Activated CD8-positive, alpha-beta memory T cell treated with anti-CD3 and anti-CD28 coated beads for 24 hours (primary cell): ENCODE measurements at regions not wholly inside any gene's neighbourhood (a gene's known extent, or its start where the extent isn't known, plus 50 kb on each side); places are given as distances from the start of the nearest gene placed in this dataset.

ENCODE experiments used
- DNase-seq: peaks from one replicate; pipeline ENCODE4 v3.0.0-alpha.2; 2020

- no peak for DNase-seq
These were observed 174.3 kb upstream of the CCND2 start for GRCh38 chr12:4099276-4099675.

- DNase-seq: no peak
These were observed 182.4 kb upstream of the CCND2 start for GRCh38 chr12:4091016-4091743.

GRCh38 chr12:4089956-4090355, 183.6 kb upstream of the CCND2 start:
- no peak for DNase-seq

GRCh38 chr12:4089121-4089606, 184.4 kb upstream of the CCND2 start:
- DNase-seq: no peak

- DNase-seq: no peak
These were observed 185.1 kb upstream of the CCND2 start for GRCh38 chr12:4088451-4088850.

GRCh38 chr12:4086481-4086880, 187.1 kb upstream of the CCND2 start:
- no peak for DNase-seq

- no peak for DNase-seq
These were observed 189.0 kb upstream of the CCND2 start for GRCh38 chr12:4084573-4084972.

GRCh38 chr12:4082809-4083403, 190.7 kb upstream of the CCND2 start:
- no peak for DNase-seq

- no peak for DNase-seq
These were observed 193.3 kb upstream of the CCND2 start for GRCh38 chr12:4080213-4080612.

- no peak for DNase-seq
These were observed 199.4 kb upstream of the CCND2 start for GRCh38 chr12:4074129-4074528.

GRCh38 chr12:4069670-4070010, 196.4 kb upstream of the PARP11 start:
- DNase-seq: no peak

- no peak for DNase-seq
These were observed 195.9 kb upstream of the PARP11 start for GRCh38 chr12:4068981-4069669.

- DNase-seq: no peak
These were observed 190.8 kb upstream of the PARP11 start for GRCh38 chr12:4064008-4064407.

GRCh38 chr12:4059898-4060568, 186.8 kb upstream of the PARP11 start:
- no peak for DNase-seq

- DNase-seq: no peak
These were observed 184.0 kb upstream of the PARP11 start for GRCh38 chr12:4056910-4057845.

- DNase-seq: no peak
These were observed 181.4 kb upstream of the PARP11 start for GRCh38 chr12:4054630-4055029.

GRCh38 chr12:4052691-4053090, 179.5 kb upstream of the PARP11 start:
- no peak for DNase-seq

GRCh38 chr12:4051596-4051995, 178.4 kb upstream of the PARP11 start:
- no peak for DNase-seq

- DNase-seq: no peak
These were observed 177.1 kb upstream of the PARP11 start for GRCh38 chr12:4050340-4050739.

- no peak for DNase-seq
These were observed 176.3 kb upstream of the PARP11 start for GRCh38 chr12:4049298-4050080.

- no peak for DNase-seq
These were observed 174.2 kb upstream of the PARP11 start for GRCh38 chr12:4047421-4047820.

- no peak for DNase-seq
These were observed 173.3 kb upstream of the PARP11 start for GRCh38 chr12:4046495-4046840.
